ENCODE measurements at regions not wholly inside any gene's neighbourhood (a gene's known extent, or its start where the extent isn't known, plus 50 kb on each side); places are given as distances from the start of the nearest gene placed in this dataset.

- TF ChIP-seq YY1 (IDR thresholded peaks at IDR 0.05; ENCODE audit: extremely low read depth, insufficient replicate concordance, low read depth, low read length) (no peak), REST (IDR thresholded peaks at IDR 0.05; ENCODE audit: low read depth) (no peak)
These were observed 102.7 kb upstream of the TRPC6 start (continued) for GRCh38 chr11:101686514-101686913.

GRCh38 chr11:101668236-101668635 is 84.4 kb upstream of the TRPC6 start:
- TF ChIP-seq CBX3 (IDR thresholded peaks at IDR 0.05; ENCODE audit: low read depth) = no peak
- no peak for TF ChIP-seq JUND (IDR thresholded peaks at IDR 0.05)
- no peak overlapping the region for H3K4me3 ChIP-seq (replicated peaks in 1 of 2; ENCODE audit: low read depth in 1 of 2, low read length in 2 of 2)
- H3K9ac ChIP-seq (ENCODE audit: low read length) = no peak overlapping the region
- no peak overlapping the region for H2AFZ ChIP-seq (ENCODE audit: low read depth, low read length, poor library complexity, severe bottlenecking)
- no peaks in the 10 kb centered on the region for H3K36me3 ChIP-seq (ENCODE audit: control insufficient read depth in 1 of 2, insufficient read depth in 2 of 2, low read length in 2 of 2)
- no TSS peak for BruUV-seq (replicated peaks)
- no peaks in the 10 kb centered on the region for H3K4me1 ChIP-seq (ENCODE audit: control insufficient read depth in 1 of 2, insufficient read depth in 2 of 2, low read length in 2 of 2)
- RAD21 ChIA-PET (ENCODE audit: low non-redundant PET in 1 of 2, low total read pairs in 2 of 2, uncharacterized antibody in 2 of 2, unreplicated experiment in 2 of 2) = no interaction called here
- no peaks in the 10 kb centered on the region for H3K9me2 ChIP-seq (ENCODE audit: insufficient read depth)
- no peaks in the 10 kb centered on the region for H4K20me1 ChIP-seq (ENCODE audit: insufficient read depth)
- no peak overlapping the region for H3K4me2 ChIP-seq (ENCODE audit: low read length)
- H3K27ac ChIP-seq (ENCODE audit: low read depth, low read length) = no peak overlapping the region
- no peak for ATAC-seq
- H3K79me2 ChIP-seq (ENCODE audit: insufficient read depth, low read length) = no peaks in the 10 kb centered on the region
- H3K9me3 ChIP-seq (ENCODE audit: control insufficient read depth in 1 of 2, insufficient read depth in 1 of 2, low read depth in 1 of 2, low read length in 2 of 2) = no peaks in the 10 kb centered on the region
- no peaks in the 10 kb centered on the region for H3K27me3 ChIP-seq (ENCODE audit: insufficient read depth, low read length)
- POLR2A ChIA-PET = no interaction called here
- intact Hi-C loops (cut with micrococcal nuclease) = no loop called here
- CTCF ChIA-PET = no interaction called here
- DNase-seq (ENCODE audit: low read depth, low spot score) = no peak

- no peaks in the 10 kb centered on the region for H3K9me2 ChIP-seq (ENCODE audit: insufficient read depth)
- H3K4me1 ChIP-seq (ENCODE audit: control insufficient read depth in 1 of 2, insufficient read depth in 2 of 2, low read length in 2 of 2) = no peaks in the 10 kb centered on the region
- H2AFZ ChIP-seq (ENCODE audit: low read depth, low read length, poor library complexity, severe bottlenecking) = no peak overlapping the region
- POLR2A ChIA-PET = no interaction called here
- no peak for TF ChIP-seq SRF (IDR thresholded peaks at IDR 0.05; ENCODE audit: low read depth)
- no peak for TF ChIP-seq FOSL1 (IDR thresholded peaks at IDR 0.05; ENCODE audit: low read depth)
- TF ChIP-seq SIN3A (IDR thresholded peaks at IDR 0.05; ENCODE audit: low read depth) = no peak
- DNase-seq (ENCODE audit: low read depth, low spot score) (no peak), ATAC-seq (no peak)
- no peaks in the 10 kb centered on the region for H3K79me2 ChIP-seq (ENCODE audit: insufficient read depth, low read length)
- no peak overlapping the region for H3K9ac ChIP-seq (ENCODE audit: low read length)
- H3K9me3 ChIP-seq (ENCODE audit: control insufficient read depth in 1 of 2, insufficient read depth in 1 of 2, low read depth in 1 of 2, low read length in 2 of 2) = no peaks in the 10 kb centered on the region
- no TSS peak for BruUV-seq (replicated peaks)
- no peaks in the 10 kb centered on the region for H3K27me3 ChIP-seq (ENCODE audit: insufficient read depth, low read length)
- H3K4me3 ChIP-seq (replicated peaks in 1 of 2; ENCODE audit: low read depth in 1 of 2, low read length in 2 of 2) = no peak overlapping the region
- H3K27ac ChIP-seq (ENCODE audit: low read depth, low read length) = no peak overlapping the region
- RAD21 ChIA-PET (ENCODE audit: low non-redundant PET in 1 of 2, low total read pairs in 2 of 2, uncharacterized antibody in 2 of 2, unreplicated experiment in 2 of 2) = no interaction called here
- H4K20me1 ChIP-seq (ENCODE audit: insufficient read depth) = no peaks in the 10 kb centered on the region
- CTCF ChIA-PET = no interaction called here
- no peak overlapping the region for H3K4me2 ChIP-seq (ENCODE audit: low read length)
- intact Hi-C loops (cut with micrococcal nuclease) = no loop called here
- H3K36me3 ChIP-seq (ENCODE audit: control insufficient read depth in 1 of 2, insufficient read depth in 2 of 2, low read length in 2 of 2) = no peaks in the 10 kb centered on the region
These were observed 83.1 kb upstream of the TRPC6 start for GRCh38 chr11:101666916-101667315.
